ENCODE measurements at regions not wholly inside any gene's neighbourhood (a gene's known extent, or its start where the extent isn't known, plus 50 kb on each side); places are given as distances from the start of the nearest gene placed in this dataset.

- TF ChIP-seq SIN3A (conservative IDR thresholded peaks at IDR 0.05 in 1 of 2, IDR thresholded peaks at IDR 0.05 in 1 of 2; ENCODE audit: low read depth in 1 of 2, low read length in 2 of 2) (no peak), HDAC2 (IDR thresholded peaks at IDR 0.05; ENCODE audit: borderline replicate concordance in 1 of 2, low read depth in 2 of 2, low read length in 2 of 2) (no peak)
Observed at GRCh38 chr7:41035794-41036193, 667.1 kb downstream of the INHBA start (continued).
